NCI-H1930 (cell line): ENCODE measurements at regions not wholly inside any gene's neighbourhood (a gene's known extent, or its start where the extent isn't known, plus 50 kb on each side); places are given as distances from the start of the nearest gene placed in this dataset.

Experiments used
- DNase-seq, 2 experiments: peaks; one replicate each; lab custom pipeline; 2025; lab: John Stamatoyannopoulos, UW

DNA sequence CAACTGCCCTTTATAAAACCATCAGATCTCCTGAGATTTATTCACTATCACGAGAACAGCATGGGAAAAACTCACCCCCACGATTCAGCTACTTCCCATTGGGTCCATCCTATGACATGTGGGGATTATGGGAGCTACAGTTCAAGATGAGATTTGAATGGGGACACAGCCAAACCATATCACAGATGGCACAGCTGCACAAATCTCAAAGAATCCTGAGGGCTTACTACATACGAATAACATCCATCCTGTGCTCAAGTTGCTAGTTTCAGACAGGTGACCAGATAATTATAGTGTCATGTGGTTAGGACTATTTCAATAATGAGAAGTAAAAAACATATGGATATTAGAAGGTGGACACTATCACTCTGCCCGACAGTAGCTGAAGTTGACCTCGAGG is 211.2 kb downstream of the NUAK1 start:
- no peak for DNase-seq

DNA sequence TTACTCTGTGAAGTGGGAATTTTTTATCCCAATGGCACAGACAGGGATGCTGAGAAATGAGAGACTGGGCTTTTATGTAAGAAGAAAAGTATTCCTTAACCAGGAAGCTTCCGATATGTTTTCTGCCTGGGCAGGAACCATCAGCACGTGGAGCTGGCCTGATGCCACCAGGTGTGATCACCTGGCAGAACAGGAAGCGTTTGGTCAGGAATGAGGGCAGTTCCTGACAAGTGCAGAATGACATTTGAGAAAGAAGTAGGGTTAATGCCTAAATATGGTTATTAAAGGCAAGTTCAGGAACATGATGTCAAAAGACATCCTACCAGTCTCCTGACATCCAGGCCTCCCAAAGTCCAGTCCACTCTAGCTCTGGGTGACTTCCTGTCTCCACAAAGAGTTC is 210.3 kb downstream of the NUAK1 start:
- DNase-seq, result no peak

DNA sequence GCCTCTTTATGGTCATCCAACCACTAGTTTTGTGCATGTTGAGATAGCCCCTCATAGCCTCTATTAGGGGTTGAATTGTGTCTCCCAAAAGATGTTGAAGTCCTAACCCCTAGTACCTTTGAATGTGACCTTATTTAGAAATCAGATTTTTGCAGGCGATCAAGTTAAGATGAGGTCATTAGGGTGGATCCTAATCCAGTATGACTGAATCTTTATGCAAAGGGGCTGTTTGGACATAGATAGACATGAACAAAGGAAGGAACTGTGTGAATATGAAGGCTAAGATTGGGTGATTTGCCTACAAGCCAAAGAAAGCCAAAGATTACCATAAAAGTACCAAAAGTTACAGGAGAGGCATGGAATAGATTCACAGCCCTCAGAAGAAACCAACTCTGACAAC is 209.6 kb downstream of the NUAK1 start:
- no peak for DNase-seq

DNA sequence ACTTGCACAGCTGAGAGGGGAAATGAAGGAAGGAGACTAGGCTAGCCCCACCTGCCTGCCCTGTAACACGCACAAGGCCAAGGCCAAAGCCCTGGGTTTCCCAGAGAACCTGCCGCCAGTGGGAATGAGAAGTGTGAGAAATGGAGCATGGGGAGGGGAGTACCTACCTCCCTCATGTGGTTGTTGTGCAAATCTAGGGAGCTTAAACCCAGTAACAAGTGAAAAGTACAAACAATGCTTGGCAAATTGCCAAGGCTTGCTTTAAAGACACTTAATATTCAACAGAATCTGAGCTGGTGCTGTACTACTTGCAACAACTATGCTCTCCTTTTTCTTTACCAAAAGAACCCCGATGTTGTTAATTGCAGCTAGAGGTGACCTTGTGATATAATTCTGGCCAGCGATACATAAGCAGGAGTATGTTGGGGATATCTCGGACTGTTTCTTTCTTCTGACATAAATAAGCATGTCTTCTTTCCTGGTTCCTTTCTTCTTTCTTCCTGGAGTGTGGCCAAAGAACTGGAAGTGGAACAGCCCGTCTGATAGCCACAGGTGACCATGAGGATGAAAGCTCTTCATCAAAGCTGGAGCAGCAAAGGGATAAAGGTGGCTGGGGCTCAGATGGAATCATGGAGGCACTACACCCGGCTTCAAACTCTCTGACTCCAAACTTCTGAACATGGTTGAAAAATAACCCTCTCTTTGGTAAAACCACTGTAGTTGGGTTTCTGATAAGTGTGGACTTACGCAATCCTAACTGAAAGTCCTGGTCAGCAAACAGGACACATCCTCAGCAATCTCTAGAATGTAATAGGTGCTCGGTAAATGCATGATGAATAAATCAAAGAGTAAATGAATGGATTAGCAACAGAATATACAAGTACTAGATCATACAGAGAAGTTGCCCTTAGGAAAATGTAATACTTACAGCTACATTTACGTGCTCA is 207.9 kb downstream of the NUAK1 start:
- DNase-seq, result no peak

DNA sequence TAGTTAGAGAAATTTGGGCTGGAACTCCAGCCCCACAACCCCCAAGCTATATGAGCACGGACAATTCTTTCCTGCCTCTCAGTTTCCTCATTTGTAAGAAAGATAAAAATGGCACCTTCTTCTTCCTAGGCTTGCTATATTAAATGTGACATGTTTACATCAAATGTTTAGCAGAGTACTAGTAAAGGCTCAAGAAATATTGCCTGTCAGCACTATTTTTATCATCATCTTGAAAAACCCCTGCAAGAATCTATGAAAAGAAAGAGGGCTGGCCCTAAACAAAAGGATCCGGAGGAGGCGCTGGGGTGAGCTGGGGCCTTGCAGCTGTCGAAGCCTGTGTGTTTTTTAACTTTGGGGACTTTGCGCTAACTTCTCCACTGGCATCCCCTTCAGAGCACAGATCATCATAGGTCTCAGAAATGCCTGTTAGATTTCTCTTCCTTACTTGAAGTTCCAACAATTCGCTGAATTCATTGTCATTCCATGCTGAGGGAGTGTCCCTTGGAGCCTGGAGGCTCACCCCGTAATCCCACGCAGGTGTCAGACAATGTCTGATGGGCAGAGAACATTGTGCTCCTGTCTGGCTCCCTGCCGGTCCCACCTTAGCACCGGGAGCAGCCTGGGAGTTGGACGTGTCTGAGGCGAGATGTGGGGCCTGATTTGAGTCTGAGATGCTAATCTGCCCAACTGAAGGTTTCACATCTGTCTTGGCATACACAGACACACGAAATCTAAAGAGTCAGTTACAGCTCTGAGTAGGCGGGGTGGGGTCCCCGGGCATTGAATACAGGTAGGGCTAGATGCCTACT is 206.8 kb downstream of the NUAK1 start:
- no peak for DNase-seq

DNA sequence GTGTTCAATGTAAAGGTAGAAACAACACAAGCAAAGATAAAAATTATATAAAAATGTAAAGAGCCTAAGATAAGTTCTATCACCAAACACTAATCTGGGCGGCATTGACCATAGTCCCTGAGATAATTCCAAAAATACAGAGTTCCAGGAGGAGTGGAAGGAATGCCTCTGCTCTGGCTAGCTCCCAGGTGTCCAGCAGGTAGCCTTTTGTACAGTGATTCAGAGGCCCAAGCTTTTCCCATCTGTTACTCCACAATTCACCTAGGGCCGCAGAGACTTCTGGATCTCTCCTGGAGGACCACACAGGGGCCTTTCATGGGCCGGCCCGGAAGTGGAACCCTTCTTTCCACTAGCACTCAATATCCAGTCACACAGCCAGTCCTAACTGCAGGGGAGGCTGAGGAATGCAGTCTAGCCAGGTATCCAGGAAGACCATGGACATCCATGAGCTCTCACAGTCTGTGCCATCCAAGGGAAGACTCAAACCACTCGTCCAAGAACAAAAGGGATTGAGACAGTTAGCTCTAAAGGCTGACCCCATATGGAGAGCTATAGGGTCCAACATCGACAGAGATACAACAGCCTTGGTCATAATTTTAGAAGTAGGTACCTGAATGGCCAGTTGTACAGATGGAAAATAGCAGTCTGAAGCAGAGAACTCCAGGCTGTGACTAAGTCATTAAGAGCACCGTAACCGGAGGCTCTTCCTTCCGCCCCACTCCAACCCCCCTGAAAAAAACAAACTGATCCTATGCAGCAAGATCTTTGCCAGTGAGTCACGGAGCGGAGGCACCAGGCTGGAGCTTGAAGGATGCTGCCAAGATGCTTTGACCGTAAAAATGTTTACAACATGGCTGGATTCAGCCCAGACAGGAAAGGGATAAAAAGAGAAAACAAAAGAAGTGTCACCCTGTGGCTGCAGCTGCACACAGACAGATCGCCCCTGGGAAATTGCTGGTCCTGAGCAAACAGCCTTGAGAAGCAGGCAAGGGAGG is 204.8 kb downstream of the NUAK1 start:
- no peak for DNase-seq

DNA sequence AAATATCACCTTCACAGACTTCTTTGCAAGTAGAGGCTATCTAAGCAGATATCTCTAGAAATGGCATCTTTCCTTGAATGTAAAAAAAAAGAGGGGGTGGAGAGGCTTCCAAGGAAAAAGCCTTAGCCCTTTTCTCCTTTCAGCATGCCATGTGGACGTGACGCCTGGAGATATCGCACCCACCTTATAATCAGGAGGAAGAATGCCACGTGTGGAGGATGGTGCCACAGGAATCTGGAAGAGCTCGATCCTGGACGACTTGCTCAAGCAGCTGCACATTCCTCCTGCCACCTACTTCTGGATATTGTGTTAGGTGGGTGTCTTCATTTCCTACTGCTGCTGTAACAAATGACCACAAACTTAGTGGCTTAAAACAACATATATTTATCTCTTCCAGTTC is 203.6 kb downstream of the NUAK1 start:
- DNase-seq, result no peak

DNA sequence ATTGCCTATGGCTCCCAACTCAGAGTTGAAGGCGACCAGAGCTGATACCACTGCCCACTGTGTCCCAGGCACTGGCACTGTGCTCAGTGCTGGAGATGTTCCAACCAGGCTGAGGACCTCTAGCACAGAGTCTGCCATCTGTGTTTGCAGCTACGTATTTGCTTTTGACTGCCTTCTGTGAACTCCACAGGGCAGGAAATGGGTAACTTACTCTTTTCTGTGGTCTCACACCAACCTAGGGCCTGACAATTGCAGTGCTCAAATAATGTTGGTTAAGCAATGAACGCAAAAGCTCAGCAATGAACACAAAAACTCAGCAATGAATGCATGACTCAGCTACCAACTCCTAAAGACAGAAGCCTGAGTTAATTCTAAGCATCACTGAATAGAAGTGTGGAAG is 202.8 kb downstream of the NUAK1 start:
- no peak for DNase-seq

DNA sequence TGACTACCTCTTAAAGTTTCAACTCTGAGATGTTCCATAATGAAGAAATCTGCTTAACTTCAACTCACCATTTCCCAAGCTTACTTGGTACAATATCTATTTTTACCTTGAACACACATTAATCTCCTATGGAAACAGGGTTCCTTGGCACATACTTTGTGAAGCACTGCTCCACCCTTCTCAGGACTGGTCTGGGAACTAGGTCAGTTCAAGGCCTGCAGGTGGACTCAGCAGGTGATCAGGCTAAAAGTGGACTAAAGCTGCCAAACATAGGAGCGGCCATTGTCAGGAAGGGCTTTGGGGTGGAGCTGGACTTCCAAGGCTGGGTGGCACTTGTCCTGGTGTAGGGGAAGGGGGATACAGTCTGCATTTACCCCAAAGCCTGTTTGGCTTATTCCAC is 202.3 kb downstream of the NUAK1 start:
- no peak for DNase-seq

DNA sequence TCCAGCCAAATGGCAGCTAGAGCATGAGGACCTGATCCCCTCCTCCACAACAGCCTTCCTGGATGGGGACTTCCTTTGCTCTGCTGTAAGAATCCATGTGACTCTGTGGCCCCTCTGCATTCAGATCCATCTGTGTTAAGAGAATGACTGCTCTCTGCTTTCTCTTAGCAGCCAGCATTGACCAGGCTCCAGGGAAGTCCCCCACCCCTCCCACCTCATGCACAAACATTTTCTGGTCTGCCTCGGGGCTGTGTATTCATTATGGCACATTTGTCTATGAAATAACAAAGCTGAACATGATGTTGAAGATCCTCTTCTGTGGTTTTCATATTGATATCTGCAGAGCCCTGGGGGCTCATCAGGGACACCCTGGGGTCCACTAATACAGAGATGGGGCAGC is 201.7 kb downstream of the NUAK1 start:
- DNase-seq, result no peak

DNA sequence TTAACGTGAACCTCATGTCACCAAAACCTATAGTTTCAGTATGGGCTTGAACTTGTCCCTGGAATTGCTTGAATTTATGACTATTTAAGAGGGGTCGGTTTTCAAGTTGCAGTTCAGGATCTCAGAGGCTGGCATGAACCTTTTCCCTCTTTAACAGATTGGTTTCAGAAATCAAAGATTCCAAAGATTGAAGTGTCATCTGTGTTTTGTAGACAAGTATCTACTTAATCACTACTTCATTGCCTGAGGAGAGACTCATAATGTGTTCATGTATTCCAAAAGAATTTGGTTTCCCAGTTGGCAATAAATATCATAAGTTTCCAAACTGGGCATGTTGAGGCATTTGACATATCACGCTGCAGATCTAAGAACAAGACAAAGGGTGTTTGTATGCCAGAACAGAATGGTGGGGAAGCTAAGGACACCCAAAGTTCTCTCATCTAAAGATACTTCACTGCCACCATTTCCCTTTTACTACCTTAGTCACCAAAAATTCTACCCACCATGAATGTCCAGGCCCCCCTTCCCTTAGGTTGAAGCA is 199.5 kb downstream of the NUAK1 start:
- no peak for DNase-seq

DNA sequence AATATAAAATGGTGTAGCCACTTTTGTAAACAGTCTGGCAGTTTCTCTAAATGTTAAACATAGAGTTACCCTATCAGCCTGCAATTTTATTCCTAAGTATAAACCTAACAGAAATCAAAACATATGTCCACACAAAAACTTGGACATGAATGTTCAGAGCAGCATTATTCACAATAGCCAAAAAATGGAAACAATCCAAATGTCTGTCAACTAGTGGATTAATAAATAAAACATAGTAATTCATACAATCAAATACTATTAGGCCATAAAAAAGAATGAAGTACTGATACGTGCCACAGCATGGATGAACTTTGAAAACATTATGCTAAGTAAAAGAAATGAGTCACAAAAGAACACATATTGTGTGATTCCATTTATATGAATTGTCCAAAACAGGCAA is 196.5 kb downstream of the NUAK1 start:
- no peak for DNase-seq

DNA sequence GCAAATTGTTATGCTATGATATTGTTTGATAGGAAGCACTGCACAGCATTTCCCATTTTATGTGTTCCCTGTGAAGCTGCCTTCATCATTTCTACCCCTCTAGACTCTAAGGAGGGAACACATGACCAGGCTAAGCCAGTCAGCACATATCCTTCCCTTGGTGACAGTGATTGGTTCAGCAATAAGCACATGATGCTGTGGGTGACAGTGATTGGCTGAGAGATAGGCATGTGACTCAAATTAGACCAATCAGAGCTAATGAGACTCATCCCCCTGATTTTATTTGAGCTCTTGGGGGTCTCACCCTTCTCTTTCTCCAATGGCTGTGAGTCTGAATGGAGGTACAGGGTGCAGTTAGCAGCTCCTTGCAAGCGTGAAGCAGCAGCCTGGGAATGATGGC is 195.2 kb downstream of the NUAK1 start:
- DNase-seq, result no peak

DNA sequence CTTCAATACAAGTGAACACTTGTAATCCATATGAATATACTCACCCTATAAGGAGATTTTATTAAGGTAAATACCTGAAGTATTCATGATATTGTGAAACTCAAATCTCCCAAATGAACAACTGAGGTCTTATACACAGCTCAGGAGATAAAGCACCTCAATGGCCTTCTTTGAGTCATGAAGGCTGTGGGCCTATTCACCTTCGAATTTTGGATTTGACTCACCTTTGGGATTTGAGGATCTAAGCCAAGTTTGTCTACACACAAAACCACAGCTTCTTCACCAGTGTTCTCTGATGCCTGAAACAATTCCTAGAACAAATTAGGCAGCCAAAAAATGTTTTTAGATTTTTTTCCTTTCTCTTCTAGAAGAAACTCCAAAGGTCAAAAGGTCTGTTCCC is 194.1 kb downstream of the NUAK1 start:
- DNase-seq, result no peak

DNA sequence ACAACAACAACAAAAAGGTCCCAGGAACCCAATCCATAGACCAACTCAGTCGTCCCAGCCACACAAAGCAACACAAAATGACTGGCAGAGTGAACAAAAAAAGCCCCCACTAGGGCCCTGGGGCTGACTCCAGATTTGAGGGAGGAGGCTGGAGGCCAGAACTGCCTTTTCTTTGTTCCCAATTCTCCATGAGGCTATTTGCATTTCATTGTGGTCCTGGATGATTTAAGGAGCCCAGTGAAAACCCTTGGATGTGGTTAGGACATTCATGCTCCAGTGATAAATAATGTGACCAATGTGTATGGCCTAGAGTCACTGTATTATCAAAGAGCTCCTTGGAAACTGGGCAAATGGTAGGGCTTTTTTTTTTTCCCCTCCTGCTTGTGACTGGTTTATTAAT is 192.9 kb downstream of the NUAK1 start:
- no peak for DNase-seq

DNA sequence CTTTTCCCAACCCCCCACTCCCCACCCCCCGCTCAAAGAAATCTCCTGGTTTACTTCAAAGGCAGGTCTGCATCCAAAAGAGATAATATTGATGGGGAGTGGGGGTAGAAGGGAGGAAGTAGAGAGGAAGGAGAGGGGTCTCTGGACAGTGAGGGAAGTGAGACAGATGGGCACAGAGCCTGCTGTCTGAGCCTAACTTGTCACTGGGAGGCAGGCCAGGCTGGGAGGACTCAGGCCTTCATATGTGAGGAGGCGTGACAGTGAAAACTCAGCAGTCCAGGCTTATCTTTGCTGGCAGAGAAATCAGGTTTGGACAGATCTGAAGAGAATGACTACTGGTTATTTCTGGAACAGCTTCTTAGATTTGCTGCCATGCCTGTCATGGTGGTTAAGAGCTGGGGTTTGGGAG is 192.3 kb downstream of the NUAK1 start:
- DNase-seq, result no peak

DNA sequence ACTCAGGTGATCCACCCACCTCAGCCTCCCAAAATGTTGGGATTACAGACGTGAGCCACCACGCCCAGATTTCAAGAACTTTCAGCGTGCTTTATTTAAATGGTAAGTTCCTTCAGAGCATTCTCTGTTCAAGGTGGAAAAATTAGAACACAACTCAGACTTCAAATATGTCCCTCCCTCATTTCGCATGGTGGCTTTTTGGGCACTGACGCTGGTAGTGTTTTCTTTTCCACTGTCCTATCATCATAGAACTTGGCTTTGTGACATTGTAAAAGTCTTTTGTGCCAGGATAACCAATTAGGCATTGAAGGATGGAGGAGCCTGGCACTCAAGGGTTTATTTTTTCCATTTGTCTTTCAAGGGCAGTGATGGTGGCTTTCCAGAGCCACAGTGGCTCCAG is 190.8 kb downstream of the NUAK1 start:
- no peak for DNase-seq

DNA sequence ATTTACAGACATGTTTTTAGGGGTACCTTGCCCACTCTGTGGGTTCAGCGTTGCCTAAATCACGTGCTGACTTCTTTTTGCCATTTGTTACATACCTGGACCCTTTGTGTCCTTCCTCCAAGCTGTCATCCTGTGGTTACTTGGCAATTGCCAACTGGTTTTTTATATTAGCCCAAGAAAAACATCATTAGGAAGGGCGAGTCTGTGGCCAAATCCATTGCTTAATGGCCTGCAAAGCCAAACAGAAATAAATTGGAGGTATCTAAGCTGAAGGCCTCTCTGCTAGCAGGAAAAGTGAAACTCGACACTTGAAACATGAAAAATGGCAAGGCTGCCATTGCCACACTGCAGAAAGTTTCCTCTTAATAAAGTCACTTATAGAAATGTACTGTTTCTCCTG is 190.4 kb downstream of the NUAK1 start:
- no peak for DNase-seq

DNA sequence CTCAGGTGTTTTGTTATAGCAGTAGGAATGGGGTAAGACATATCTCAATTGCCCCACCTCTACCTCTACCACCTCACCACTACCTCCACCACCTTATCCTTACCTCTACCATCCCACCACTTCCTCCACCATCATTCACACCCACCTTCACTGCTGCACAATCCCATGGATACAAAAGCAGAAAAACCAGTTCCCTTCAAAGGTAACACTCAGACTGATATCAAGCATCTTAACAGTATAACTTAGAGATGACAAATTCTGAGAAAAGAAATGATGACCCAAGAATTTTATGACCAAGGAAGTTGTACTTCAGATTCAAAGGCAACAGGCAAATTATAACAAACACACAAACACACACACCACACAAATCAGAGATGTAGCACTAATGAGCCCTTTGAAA is 189.4 kb downstream of the NUAK1 start:
- no peak for DNase-seq

DNA sequence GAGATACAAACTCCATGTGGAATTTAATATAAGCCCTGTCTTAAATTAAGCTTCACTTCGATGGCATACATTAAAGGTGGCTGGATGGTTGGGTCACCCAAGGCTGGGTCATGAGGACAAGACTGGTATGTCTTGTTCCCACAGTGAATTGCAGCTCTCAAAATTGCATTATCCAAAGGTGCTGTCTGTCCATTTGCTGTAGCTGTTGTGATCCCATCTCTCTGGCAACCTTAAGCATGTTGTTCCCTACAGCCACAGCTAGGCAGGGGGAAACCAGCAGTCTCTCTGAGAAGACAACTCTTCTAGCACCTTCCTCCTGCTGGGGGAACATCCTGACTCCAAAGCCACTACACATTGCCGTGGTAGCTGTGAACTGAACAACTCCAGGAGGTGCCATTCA is 187.0 kb downstream of the NUAK1 start:
- DNase-seq, result no peak
